ENCODE measurements at regions not wholly inside any gene's neighbourhood (a gene's known extent, or its start where the extent isn't known, plus 50 kb on each side); places are given as distances from the start of the nearest gene placed in this dataset.
A peak's percentile ranks its signal among the peaks of the same experiment; 100 is the strongest.

- Mint-ChIP-seq H3K27ac (ENCODE audit: unreplicated experiment) (no peak overlapping the region), H3K27me3 (ENCODE audit: low read depth) (no peaks in the 10 kb centered on the region), H3K4me3 (ENCODE audit: unreplicated experiment) (no peak overlapping the region), H3K36me3 (ENCODE audit: low read depth) (no peaks in the 10 kb centered on the region), H3K9me3 (ENCODE audit: low read depth) (peaks cover 8% of the 10 kb centered on the region), H3K4me1 (ENCODE audit: low read depth) (peaks cover 5% of the 10 kb centered on the region)
- DNase-seq (ENCODE audit: low spot score) = no peak
- TF ChIP-seq, protein P1, sequence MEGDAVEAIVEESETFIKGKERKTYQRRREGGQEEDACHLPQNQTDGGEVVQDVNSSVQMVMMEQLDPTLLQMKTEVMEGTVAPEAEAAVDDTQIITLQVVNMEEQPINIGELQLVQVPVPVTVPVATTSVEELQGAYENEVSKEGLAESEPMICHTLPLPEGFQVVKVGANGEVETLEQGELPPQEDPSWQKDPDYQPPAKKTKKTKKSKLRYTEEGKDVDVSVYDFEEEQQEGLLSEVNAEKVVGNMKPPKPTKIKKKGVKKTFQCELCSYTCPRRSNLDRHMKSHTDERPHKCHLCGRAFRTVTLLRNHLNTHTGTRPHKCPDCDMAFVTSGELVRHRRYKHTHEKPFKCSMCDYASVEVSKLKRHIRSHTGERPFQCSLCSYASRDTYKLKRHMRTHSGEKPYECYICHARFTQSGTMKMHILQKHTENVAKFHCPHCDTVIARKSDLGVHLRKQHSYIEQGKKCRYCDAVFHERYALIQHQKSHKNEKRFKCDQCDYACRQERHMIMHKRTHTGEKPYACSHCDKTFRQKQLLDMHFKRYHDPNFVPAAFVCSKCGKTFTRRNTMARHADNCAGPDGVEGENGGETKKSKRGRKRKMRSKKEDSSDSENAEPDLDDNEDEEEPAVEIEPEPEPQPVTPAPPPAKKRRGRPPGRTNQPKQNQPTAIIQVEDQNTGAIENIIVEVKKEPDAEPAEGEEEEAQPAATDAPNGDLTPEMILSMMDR (IDR thresholded peaks at IDR 0.05) = no peak
These were observed 1181.8 kb downstream of the EFNB2 start for GRCh38 chr13:105353654-105354053.

DNA sequence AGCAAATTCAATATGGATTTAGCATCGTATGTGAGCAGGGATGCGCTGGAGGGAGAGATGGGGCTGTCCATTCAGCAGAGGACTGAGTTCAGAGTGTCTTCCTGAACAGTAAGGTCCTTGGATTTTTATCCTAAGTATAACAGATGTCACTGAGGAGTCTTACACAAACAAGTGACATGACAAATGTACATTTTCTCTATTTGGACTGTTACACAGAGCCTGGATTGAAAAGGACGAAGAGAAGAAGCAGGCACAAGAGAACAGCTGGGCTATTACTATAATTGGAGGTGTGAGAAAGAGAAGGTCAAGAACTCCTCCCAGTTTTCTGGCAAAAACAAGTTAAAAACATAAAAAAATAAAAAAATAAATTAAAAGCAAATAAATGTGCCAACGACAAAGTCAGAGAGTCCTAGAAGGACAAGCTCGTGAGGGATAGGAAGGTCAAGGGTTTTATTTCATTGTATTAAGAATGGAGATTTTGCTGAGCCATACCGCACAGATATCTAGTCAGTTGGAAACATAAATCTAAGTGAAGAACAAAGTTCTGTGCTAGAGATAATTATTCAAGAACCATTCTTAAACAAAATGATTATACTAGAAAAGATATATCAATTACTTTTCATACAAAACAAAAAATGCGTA lies 1186.3 kb downstream of the EFNB2 start:
- Mint-ChIP-seq H3K4me1 (ENCODE audit: low read depth) (peaks cover 24% of the 10 kb centered on the region), H3K27ac (ENCODE audit: unreplicated experiment) (no peak overlapping the region)
- TF ChIP-seq, protein P1 (IDR thresholded peaks at IDR 0.05) = no peak

DNA sequence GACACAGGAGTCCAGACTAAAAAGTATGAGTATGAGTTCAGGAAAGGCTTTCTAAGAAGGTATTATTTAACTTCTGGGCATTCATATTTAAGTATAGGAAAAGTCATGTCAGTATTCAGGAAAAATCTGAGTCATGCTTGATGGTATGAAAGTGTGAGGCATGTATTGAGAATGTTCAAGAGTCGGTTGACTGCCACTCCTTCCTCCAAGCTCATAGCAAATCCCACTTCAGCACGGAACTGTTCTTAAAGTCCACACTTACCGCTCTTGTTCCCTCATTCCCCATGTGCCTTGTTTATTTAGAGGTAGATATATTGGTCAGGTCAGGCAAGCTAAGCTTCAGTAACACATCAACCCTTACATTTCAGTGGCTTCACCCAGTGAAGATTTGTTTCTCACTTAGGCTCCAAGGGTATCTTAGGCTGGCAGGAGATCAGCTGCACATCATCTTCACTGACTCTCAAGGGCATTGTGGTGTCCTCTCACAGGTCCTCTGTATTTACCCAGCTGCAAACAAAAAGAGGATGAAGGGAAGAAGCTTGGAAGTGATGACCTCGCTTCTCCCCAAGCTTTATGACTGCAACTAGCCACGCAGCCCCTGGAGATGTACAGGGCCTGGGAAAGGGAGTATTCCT lies 1189.2 kb downstream of the EFNB2 start:
- TF ChIP-seq, protein P1 (IDR thresholded peaks at IDR 0.05) = no peak
- Mint-ChIP-seq H3K9me3 (ENCODE audit: low read depth) (peaks cover 6% of the 10 kb centered on the region), H3K4me3 (ENCODE audit: unreplicated experiment) (no peak overlapping the region), H3K27ac (ENCODE audit: unreplicated experiment) (peak overlapping the region; percentile 77), H3K27me3 (ENCODE audit: low read depth) (no peaks in the 10 kb centered on the region), H3K4me1 (ENCODE audit: low read depth) (peaks cover 48% of the 10 kb centered on the region), H3K36me3 (ENCODE audit: low read depth) (no peaks in the 10 kb centered on the region)
- no peak for DNase-seq (ENCODE audit: low spot score)

More for the DNA sequence above, 1186.3 kb downstream of the EFNB2 start:
- H3K4me3 Mint-ChIP-seq (ENCODE audit: unreplicated experiment) = no peak overlapping the region
- DNase-seq (ENCODE audit: low spot score) = no peak
- H3K9me3 Mint-ChIP-seq (ENCODE audit: low read depth) = peaks cover 2% of the 10 kb centered on the region
- no peaks in the 10 kb centered on the region for H3K27me3 Mint-ChIP-seq (ENCODE audit: low read depth)
- no peaks in the 10 kb centered on the region for H3K36me3 Mint-ChIP-seq (ENCODE audit: low read depth)

DNA sequence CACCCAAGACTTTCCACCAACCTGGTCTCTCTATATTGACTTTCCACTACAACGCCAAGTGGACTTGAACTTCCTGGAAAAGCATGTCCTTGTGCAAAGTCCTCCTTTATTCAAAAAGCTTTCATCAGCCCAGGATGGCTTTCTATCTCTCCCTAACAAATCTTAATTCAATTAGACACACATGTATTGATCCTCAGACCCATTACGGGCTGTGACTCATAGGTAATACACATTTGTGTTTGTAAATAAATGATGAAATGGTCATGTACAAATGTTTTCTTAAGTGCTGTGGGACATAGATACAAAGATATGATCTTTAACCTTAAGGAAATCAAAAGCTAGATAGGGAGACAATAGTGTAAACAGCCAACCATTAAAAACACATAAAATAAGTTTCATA lies 1189.7 kb downstream of the EFNB2 start:
- TF ChIP-seq, protein P1 (IDR thresholded peaks at IDR 0.05) = no peak
- Mint-ChIP-seq H3K36me3 (ENCODE audit: low read depth) (no peaks in the 10 kb centered on the region), H3K9me3 (ENCODE audit: low read depth) (peaks cover 6% of the 10 kb centered on the region), H3K4me3 (ENCODE audit: unreplicated experiment) (no peak overlapping the region), H3K4me1 (ENCODE audit: low read depth) (peaks cover 48% of the 10 kb centered on the region), H3K27ac (ENCODE audit: unreplicated experiment) (peak overlapping the region; percentile 37), H3K27me3 (ENCODE audit: low read depth) (no peaks in the 10 kb centered on the region)
- no peak for DNase-seq (ENCODE audit: low spot score)

- Mint-ChIP-seq H3K9me3 (ENCODE audit: low read depth) (peaks cover 6% of the 10 kb centered on the region), H3K36me3 (ENCODE audit: low read depth) (no peaks in the 10 kb centered on the region), H3K27me3 (ENCODE audit: low read depth) (no peaks in the 10 kb centered on the region), H3K27ac (ENCODE audit: unreplicated experiment) (peak overlapping the region; percentile 45), H3K4me1 (ENCODE audit: low read depth) (peaks cover 50% of the 10 kb centered on the region), H3K4me3 (ENCODE audit: unreplicated experiment) (no peak overlapping the region)
- TF ChIP-seq, protein P1 (IDR thresholded peaks at IDR 0.05) = no peak
- no peak for DNase-seq (ENCODE audit: low spot score)
These were observed 1190.3 kb downstream of the EFNB2 start for GRCh38 chr13:105345131-105345530.

All from chondrocyte (in vitro differentiated cells).